Right lobe of liver (tissue), 4 donors: ENCODE measurements at regions not wholly inside any gene's neighbourhood (a gene's known extent, or its start where the extent isn't known, plus 50 kb on each side); places are given as distances from the start of the nearest gene placed in this dataset.

Experiments
- POLR2A ChIP-seq: fragments of 450-650 bp; IDR thresholded peaks from one replicate; pipeline ENCODE4 v1.6.1; 2017; ENCODE audit warnings: antibody characterized with exemption, mild to moderate bottlenecking
- TF ChIP-seq, protein P1 (sequence below), 4 donors: fragments of 200-600 bp in 3 of 4; fragments of 450-650 bp in 1 of 4; IDR thresholded peaks; one replicate each; pipeline versions ENCODE4 v1.5.1 to v1.8.0; 2016 to 2022; ENCODE audit warnings: antibody characterized with exemption in 4 of 4, mild to moderate bottlenecking in 2 of 4
- donor health status: DM: no; HTN: no; CAD: no.
- donor health status: DM: no; HTN: no; CAD: no.
- donor health status: DM: no; HTN: yes; CAD: no.

GRCh38 chr16:6625606-6626005, 707.0 kb upstream of the RBFOX1 start:
- TF ChIP-seq, protein P1, sequence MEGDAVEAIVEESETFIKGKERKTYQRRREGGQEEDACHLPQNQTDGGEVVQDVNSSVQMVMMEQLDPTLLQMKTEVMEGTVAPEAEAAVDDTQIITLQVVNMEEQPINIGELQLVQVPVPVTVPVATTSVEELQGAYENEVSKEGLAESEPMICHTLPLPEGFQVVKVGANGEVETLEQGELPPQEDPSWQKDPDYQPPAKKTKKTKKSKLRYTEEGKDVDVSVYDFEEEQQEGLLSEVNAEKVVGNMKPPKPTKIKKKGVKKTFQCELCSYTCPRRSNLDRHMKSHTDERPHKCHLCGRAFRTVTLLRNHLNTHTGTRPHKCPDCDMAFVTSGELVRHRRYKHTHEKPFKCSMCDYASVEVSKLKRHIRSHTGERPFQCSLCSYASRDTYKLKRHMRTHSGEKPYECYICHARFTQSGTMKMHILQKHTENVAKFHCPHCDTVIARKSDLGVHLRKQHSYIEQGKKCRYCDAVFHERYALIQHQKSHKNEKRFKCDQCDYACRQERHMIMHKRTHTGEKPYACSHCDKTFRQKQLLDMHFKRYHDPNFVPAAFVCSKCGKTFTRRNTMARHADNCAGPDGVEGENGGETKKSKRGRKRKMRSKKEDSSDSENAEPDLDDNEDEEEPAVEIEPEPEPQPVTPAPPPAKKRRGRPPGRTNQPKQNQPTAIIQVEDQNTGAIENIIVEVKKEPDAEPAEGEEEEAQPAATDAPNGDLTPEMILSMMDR (IDR thresholded peaks at IDR 0.05): no peak
- no peak for TF ChIP-seq POLR2A
